HG03060 (cell line): ENCODE measurements at regions not wholly inside any gene's neighbourhood (a gene's known extent, or its start where the extent isn't known, plus 50 kb on each side); places are given as distances from the start of the nearest gene placed in this dataset.

Experiments
- ATAC-seq: cut with Tn5 transposase; IDR thresholded peaks from one replicate; pipeline ENCODE4 v1.9.1; 2021; ENCODE audit warnings: low read depth, moderate number of reproducible peaks; ENCODE audit not compliant: unreplicated experiment

DNA sequence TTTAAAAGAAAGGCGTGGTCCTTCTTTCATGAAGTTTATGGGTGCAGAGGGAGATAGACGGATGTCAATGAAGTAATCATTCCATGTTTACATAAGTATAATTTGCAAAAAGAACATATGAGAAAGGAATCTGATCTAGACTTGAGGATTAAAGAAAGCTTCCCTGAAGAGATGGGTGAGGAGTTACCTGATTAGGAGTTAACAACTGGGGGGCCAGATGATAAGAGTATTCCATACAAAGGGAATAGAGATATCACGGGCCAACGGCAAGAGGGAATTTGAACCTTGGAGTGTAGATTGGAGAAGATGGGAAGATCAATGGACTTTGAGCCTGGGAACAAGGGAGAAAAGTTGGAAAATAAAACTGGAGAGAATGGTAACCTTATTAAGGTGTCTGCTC is 1959.9 kb upstream of the WWC1 start:
- no peak for ATAC-seq

DNA sequence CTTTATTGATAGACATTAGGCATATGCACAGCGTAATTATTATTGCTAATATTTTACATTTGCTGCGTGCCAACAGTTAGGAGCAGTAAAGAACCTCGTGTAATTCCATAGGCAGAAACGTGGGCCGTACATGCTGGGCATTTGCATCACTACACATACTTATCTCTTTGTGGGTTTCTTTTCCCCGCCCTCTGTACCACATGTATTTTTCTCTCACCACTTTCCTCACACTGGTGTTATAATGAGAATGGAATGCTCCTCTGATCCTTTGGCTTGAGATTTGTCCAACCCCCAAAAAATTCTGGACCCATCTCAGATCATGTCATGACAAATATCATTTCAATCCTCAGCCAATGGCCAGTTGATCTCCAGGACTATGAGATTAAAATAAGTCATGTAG is 1952.6 kb upstream of the WWC1 start:
- no peak for ATAC-seq

DNA sequence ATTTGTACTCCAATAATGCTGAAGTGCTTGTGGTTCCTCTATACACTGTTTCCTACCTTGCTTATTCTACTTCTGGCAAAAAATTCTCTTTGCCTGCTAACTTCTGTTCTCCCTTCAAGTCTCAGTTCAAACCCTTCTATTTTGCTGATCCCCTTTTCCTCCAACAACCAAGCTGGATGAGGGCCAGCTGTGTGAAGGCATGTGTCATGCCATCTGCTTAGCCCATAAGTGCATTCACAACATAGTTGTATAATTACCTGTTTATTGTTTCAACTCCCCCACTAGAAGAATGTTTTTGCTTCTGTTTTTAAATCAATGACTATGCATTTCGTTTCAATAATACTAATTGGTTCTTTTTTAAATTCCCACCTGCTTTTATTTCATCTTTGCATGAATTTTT is 1951.4 kb upstream of the WWC1 start:
- no peak for ATAC-seq

DNA sequence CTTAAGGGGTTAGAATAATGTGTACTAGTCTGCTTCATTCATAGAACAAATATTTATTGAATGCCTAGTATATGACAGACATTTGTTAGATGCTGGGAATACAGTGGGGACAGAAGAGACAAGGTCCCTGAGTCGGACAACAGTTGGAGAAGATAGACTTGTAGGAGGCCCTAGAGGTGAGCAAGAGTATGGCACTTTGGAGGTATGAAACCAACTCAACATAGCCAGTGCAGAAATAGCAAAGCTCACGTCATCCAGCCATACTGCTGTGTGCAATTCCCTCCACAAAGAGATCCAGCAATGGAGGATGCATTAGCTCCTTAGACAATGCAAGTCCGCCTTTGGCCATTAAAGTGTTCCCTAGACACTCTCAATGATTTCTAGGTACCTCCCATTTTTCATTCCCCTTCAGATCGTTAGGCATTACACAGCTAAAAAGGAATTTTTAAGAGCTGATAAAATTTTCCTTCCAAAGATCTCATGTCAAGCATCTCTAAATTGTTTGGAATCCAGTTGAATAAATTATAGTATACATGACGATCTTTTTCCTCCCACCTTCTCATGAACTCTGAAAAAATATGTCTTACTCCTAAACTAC is 1949.6 kb upstream of the WWC1 start:
- ATAC-seq, result no peak

DNA sequence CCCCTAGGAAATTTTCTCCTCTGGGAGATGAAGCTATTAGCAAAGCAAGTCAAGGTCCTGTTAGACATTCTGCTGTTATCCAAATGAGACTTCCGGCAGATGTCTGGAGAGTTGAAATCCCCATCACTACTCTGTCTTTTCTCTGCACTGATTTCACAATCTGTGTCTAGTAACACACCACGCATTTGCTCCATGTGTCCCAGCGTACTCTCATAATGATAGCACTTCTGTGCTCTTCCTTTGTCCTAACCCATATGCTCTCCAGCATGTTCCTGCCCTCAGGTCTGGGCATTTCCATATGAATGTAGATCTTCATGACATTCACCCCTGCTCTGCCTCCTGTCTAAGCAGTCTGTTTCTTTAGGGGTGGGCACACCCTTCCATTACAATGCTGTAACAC is 1949.0 kb upstream of the WWC1 start:
- no peak for ATAC-seq

DNA sequence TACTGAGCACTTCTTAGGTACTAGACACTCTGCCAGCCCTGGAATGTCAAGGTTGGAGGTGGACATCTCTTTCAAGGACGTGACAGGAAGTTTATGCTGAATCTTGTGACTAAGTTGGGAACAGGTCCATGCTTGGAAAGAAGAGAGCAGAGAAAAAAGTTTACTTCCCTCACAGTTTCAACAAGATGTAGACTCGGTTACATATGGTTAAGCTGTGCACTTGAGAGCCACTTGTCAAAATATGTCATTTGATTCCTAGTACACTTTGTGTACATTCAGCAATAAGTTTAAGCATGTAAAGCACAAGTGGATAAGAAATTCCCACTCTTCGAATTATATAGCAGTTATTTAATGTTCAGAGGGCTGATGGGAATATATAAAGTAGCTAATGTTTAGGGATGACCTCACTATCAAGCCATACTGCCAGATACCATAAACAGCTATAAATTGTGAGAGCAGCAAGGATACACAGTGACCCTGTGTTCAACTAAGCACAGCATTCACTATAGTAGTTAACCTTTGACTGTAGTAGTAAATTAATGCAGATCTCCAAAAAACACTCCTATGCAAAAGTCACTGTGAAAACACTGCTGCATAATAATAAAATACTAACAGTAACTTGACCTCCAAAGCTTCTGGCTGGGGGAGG is 1944.6 kb upstream of the WWC1 start:
- no peak for ATAC-seq

DNA sequence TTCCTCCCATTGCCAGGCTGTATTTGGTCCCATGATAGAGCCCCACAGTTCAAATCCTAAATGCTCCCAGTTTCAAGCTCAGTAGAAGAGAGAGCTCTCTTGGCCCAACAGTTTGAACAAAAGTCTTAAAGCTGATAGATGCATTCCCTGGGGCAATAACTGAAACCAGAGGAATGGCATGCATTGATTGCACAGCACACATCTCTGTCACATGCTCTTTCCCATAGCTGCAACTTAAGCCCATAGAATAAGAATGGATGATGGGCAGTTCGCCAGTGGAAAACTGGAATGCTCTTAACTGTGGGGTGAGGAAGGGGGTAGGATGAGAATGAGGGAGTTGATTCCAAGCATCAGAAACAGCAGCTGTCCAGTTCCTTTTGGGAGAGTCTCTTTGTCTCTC is 1942.4 kb upstream of the WWC1 start:
- ATAC-seq, result no peak

DNA sequence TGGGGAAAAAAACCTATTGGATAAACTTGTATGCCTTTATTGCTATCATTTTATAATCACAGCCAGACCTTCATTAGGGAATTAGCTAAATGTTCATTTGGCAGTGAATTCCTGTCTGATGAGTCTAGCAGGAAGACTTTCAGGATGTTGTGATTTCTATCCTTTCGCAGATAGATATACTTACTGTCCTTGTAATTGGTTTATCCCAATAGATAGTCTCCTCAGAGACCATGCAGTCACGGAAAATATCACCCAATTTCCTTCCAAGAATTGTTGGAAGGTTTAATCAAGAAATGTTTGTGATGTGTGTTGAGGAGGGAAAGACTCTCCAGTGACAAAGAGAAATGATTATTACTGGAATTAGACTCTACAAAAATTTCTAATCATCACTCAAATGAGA is 1937.9 kb upstream of the WWC1 start:
- no peak for ATAC-seq

DNA sequence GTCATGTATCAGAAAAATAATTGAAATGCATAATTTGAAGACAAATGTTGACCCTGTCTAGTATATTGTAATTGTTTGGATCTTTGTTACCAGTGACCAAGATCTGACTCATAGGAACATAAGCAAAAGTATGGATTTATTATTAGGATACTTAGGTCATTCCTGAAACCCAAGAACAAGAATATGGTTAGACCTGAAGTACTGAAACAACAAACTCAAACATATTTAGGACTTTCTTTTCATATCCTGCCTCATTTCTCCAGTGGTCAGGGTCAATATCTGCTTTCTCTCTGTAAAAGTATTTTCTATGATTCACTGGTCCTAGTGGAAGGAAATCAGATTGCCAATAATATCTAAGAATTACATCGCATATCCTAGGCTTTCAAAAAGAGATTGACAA is 1937.1 kb upstream of the WWC1 start:
- ATAC-seq, result no peak

DNA sequence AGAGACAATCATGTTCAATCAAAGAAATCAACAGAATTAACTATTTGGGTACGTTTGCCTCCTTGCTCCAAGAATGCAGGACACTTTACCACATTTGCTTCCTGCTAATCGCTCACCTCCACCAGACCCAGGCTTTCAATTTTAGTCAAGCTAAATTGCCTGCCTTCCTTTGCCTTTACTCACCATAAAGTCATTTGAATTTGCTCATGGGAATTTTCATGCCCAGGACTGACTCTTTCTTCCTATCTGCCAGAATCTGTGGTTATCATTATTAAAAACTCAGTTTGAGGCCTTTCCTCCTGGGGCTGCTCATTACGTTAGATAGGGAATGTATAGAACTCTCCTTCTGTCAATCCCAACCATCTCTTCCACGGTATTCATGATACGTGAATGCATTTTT is 1935.3 kb upstream of the WWC1 start:
- ATAC-seq, result no peak

DNA sequence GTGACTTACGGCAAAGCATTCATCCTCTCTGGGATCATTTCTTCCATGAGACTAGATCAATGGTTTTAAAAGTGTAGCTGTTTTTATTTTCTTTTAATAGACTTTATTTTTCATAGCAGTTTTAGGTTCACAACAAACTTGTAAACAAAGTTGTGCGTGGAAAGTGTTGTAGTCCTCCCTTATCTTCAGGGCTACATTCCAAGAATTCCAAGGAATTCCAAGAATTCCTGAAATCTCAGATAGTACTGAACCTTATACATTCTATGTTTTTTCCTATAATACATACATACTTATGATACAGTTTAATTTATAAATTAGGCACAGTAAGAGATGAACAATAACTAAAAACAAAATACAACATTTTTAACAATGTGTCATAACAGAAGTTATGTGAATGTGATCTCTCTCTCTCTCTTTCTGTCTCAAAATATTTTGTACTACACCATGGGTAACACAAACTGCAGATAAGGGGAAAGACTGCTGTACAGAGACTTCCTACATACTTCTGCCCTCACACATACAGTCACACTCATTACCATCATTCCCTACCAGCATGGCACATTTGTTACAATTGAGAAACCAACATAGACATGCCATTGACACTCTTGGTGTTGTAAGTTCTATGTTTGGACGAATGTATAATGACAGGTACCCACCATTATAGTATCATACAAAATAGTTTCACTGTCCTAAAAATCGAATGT is 1933.2 kb upstream of the WWC1 start:
- ATAC-seq, result no peak

DNA sequence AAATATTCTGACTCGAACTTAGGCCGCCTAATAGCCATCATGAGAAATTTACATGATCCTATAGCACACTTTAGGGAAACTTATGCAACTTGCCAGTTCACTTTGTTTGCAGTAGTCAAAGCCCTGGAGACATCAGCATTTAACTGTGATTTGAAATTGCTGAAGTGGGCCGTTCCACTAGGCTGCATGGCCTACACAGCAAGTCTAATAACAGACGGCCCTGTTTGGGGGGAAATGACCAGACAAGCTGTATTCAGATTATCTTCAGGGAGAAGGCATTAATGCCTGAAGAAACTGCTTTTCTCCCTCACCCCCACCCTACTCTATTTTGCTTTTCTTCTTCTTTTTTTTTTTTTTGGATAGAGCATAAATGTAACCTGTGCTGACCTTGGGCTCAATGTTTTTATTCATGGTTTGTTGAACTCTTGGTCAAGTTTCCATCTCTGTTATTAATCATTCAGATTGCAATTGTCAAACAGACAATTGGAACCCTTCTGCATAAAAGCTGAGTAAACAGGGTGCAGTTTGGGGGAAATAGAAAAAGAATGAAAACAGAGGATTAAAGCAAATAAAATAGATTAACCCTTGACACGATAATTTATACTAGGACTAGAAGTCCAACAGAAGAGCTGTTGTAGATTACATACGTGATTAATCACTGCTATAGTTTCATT is 1928.2 kb upstream of the WWC1 start:
- ATAC-seq, result no peak

DNA sequence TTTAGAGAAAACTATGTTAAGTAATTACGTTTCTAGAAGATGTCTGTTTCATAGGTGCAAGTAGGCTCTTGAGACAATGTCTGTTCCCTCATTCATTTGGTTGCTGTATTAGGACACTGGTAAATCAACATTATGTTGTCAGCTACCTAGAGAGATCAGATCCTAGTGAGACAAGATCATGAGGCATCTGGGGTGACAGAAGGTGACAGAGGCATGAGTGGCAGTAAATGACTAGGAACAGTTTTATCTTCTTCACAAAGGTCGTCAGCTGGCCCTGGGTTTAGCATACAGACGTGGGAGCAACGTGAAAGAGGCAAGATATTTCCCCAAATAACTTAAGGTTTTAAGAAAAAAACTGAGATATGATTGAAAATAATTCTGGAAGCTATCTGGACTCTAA is 1926.3 kb upstream of the WWC1 start:
- ATAC-seq, result no peak

DNA sequence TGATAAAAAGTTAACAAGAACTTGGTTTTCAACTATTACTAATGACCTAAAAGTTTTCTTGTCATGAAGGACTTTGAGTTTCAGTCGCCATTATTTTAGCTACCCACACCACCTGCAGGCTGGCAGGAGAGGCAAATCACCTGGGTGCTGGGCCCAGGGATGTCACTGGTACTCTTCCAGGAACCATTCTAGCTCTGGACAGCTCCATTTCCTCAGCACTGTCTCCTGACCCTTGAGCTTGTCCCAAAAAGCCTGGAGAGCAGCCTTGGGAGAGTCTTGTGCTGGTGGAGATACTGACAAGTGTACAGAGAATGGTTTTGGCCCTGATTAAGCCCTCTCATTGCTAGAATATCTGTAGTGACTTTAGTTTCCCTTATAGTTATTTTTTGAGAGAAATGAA is 1924.1 kb upstream of the WWC1 start:
- no peak for ATAC-seq

DNA sequence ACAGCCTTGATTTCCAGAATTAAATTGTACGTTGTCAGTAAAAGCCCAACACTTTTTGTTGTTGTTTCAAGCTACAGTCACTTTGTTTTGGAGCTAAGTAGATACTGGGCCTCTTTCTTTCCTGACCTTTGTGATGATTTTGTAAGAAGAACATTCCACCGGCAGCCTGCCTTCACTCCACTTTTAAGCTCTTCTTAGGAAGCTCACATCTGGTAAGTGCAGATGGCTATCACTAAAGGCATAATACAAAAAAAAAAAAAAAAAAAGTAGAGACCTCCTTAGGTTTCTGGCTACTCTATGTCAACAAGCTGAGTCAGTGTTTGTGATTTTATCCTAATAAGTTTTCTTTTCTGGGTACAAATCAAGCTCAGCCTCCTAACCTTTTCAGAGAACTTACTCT is 1922.1 kb upstream of the WWC1 start:
- ATAC-seq, result no peak

DNA sequence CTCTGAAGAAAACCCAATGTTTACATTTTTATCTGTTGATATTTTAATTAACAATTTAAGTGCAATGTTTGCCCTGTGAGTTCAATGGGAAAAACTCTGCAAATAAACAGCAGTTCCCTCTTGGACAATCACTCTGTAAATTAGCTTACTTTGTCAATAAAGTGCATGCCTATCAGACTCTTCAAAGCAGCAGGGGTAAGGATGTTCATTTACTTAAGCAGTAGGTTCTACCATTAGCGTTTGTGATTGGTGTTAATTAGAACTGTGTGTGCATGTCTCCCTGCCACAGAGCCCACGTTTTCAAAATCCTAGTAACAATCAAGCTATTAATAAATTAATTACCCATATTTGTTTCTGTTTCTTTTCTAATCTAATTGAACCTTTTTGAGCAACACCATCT is 1921.6 kb upstream of the WWC1 start:
- ATAC-seq, result no peak

DNA sequence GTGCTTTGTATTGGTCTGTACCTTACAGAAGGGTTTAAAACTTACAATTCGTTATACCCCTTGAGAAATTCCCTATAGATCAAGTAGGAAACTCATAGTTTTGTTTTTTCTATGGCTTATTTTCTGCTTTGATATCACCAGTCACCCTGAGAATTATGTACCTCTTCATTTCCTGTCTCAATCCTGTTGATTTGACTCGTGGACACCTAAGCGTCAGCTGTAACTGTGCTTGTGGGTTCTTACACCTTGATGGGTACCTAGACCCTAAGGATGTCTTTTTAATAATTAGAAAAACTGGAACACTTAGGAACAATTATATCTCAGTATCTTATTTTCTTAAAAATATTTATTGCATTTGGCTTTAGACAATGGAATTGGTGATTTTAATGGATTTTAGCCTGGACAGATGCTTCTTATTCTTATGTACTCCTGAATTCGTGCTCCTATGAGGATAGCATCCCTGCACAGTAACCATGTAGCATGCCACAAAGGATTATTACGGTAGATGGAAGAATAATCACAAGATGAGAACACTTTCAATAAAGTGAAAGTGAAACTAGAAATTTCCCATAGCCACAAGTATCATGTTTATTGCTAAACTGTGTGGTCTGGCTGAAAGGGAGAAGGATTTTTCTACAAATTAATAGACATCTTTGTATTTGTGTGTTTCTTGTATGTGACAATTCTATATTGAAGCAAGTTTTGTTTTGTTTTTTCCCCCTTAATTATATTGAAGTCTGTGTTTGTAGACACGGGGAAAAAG is 1920.3 kb upstream of the WWC1 start:
- no peak for ATAC-seq

DNA sequence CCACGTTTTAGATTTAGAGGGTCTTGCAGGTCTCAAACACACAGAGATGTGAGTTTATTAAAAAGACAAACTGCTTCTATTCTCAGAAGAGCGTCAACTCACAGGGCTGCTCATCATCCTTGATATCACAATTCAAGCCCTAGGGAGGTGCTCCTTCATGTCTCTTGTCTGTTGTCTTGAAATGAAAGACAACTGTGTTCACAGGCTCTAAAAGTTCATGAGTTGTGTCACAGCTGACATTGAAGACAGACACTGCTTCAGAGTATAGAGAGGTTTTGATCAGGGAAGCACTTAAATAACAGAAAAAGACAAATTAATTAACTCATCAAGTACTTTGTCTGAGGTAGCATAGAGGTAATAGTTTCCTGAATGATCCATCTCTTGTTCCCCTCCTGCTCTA is 1917.6 kb upstream of the WWC1 start:
- ATAC-seq, result no peak

DNA sequence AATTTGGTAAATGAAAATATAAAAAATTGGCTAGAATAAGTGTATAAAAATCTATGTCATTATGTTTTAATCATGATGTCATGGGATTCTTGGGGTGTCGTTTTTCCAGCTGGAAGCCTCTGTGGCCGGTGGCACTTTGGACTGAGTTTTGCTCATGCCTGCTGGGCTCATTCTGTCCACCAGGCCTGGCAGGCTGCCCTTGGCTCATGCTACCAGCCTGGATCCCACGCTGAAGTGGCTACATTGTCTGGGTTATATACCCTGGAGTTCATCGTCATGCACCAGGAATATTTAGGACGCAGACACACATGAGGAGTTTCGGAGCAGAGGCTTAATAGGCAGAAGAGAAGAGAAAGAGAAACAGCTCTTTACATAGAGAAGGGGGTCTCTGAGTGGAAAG is 1913.7 kb upstream of the WWC1 start:
- no peak for ATAC-seq

DNA sequence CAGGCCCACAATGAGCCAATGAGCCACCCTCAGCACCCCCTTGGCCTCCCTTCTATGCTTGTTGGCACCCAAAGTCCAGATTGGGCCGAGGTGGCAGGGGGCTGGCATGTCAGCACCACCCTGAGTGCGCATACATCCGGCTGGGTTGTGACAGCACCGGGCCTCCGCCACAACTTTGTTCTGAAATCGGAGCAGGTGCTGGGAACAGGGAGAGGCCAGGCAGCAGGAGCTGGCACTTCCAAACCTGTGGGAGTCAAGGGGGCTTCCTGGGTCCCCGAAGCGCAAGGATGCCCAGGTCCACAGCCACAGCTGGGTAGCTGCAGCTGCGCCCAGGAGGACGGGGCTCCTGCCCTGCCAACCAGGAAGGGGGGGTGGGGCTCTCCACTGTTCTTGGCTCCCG is 1911.9 kb upstream of the WWC1 start:
- ATAC-seq, result no peak

DNA sequence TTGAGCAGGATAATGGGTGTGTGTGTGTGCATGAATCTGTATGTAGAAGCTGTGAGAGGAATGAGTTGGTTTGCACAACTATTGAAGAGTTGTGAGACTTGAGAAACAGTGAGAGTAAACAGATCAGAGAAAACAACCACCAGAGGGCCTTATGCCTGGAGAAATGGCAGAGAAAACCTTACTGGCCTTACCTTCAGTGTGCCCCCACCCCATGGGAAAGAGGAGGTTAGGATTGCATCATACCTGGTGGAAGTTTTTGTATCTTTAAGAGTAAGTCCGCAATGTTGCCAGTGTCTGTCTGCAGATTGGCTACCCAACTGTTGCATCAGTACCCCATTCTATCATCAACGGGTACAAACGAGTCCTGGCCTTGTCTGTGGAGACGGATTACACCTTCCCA is 1909.4 kb upstream of the WWC1 start:
- no peak for ATAC-seq
